ENCODE measurements at regions not wholly inside any gene's neighbourhood (a gene's known extent, or its start where the extent isn't known, plus 50 kb on each side); places are given as distances from the start of the nearest gene placed in this dataset.
A peak's percentile ranks its signal among the peaks of the same experiment; 100 is the strongest.
"Not testable (repeated sequence)": the region's sequence is repeated elsewhere in the genome, so short reads cannot be mapped to it uniquely, and the experiment has no call there.

DNA sequence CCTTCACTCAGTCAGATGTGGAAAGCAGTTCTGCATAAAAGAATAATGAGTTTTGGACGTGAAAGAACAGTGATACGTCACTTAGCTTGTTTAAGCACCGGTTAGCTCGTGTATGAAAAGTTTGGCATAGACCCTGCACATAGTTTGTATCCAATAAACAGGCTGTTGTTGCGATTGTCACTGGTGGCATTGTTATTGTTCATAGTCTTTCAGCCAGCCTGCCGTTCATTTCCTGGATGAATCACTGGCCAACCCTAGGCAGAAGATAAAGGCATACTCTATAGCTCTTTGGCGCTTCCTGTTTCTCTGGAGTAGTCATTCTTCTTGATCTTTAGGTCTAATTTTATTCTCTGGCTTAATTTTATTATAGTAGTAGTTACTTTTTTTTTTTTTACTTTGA is 57.8 kb upstream of the ANKRD30A start:
- no peak for DNase-seq (ENCODE audit: low spot score)

DNA sequence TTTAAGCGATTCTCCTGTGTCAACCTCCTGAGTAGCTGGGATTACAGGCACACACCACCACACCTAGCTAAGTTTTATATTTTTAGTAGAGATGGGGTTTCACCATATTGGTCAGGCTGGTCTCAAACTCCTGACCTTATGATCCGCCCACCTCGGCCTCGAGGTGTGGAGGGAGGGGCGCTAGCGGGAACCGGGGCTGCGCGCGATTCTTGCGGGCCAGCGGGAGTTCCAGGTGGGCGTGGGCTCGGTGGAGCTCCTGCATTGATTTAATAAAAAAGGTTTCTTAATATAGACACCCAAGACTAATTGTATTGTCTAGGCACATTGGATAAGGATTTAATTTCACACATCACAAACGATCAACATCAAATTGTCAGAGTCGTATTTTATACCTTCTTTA is 63.1 kb upstream of the ANKRD30A start:
- DNase-seq (ENCODE audit: low spot score) = not testable (repeated sequence)

DNA sequence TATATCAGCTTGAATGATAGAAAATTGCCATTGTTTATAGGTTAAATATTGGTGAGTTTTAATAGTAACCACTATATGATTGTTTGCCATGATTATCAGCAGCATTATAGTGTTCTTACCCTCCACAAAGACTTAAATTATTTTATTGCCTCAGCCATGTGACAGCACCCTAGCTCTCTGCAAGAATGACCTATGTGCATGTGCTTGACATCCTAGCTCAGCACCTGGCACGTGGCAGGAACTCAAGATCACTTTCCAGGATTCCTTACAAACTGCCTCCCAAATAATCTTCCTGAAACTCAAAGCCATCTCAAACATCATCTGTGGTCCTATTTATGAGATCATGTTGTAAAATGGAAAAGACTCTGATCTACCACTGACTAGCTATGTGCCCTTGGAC is 68.1 kb upstream of the ANKRD30A start:
- DNase-seq (ENCODE audit: low spot score) = no peak

DNA sequence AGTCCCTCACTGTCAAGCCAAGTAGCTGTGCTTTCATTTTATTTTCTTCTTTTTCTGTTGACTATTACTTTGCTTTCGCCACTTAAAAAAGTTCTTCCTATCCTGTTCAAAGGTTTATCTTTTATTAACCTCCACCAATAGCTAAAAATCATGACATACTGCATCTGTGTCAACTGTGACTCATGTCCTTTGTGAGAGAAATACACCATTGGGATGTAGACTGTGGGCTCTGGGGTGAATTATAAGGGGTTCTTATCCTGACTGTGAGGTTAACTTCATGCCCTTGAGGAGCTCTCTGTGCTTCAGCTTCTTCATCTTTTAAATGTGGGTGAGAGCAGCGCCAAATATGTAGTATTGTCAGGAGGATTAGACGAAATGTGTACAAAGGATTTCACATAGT is 71.9 kb upstream of the ANKRD30A start:
- no peak for DNase-seq (ENCODE audit: low spot score)

DNA sequence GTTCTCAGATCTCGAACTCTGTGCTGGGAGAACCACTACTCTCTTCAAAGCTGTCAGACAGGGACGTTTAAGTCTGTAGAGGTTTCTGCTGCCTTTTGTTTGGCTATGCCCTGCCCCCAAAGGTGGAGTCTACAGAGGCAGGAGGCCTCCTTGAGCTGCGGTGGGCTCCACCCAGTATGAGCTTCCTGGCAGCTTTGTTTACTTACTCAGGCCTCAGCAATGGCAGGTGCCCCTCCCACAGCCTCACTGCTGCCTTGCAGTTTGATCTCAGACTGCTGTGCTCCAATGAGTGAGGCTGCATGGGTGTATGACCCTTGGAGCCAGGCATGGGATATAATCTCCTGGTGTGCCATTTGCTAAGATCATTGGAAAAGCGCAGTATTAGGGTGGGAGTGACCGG is 75.4 kb upstream of the ANKRD30A start:
- DNase-seq (ENCODE audit: low spot score) = not testable (repeated sequence)

DNA sequence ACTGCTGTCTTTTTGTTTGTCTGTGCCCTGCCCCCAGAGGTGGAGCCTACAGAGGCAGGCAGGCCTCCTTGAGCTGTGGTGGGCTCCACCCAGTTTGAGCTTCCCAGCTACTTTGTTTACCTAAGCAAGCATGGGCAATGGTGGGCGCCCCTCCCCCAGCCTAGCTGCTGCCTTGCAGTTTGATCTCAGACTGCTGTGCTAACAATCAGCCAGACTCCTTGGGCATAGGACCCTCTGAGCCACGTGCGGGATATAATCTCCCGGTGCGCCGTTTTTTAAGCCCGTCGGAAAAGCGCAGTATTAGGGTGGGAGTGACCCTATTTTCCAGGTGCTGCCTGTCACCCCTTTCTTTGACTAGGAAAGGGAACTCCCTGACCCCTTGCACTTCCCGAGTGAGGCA is 81.1 kb upstream of the ANKRD30A start:
- DNase-seq (ENCODE audit: low spot score) = not testable (repeated sequence)

DNA sequence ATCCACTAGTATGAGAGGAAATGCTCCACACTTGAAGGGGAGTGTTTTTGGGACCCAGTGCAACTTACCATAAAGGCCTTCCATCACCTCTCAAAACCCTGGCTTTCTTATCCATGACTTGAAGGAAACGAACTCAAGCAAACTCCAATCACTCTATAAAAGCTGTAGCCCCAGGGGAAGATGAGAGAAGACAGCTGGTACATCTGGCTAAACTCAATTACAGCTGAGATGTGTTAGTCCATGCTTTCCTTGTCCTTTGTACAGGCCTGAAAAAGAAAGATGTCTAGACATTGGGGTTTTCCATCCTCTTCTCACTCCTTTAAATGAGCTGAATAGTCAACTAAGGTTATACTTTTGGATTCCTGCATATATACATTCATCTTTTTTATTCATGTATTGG is 89.5 kb upstream of the ANKRD30A start:
- DNase-seq (ENCODE audit: low spot score) = no peak

DNA sequence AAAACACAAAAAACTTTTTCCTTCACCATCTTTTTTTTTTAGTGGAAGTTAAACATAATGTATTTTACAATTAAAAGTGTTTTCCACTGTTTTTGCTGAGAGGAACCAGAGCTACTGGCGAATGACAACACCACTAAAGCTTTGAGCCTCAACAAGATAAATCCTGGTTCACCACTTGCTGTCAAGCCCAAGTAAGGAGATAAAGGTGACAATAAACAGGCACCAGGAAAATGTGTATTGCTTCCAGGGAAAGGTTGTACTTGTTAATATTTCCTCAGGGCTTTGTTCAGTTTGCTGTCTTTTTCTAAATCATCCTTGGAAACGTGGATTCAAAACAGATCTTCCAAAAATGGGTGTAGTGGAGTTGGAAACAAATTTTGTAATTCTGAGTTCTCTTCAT is 109.9 kb upstream of the ANKRD30A start:
- DNase-seq (ENCODE audit: low spot score) = no peak

DNA sequence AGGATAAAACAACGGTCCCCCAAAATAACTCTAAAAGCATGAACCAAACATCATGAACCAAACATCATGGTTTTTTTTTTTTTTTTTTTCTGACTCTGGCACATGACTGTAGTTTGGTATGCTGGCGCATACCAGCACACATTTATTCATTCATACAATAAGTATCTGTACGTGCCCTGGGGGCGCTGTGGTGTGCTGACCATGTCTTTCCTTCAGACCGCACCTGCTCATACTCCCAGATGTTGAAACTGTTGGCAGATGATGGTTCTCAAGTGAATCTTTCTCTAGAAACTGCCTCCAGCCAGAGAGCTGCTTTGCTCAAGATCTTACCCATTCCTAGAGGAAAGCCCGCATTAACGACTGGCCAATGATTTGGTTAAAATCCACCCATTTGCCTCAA is 114.7 kb upstream of the ANKRD30A start:
- DNase-seq (ENCODE audit: low spot score) = no peak

DNA sequence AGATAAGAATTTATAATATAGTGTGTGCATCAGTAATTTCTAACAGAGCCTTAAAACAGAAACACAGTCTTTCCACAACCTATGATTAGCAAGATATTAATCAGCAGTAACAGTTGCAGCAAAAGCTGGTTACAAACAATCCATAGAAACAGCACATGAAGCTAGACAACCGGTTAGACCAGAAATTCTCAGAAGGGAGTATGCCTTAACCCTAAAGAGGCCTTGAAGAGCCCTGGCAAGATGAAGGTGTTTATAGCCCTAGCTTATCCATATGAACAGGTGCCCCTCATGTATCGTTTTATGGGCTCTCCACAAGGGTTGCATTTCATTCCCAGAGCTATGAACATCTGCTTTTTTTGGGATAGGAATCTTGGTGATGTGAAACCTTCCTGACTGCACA is 117.1 kb upstream of the ANKRD30A start:
- DNase-seq (ENCODE audit: low spot score) = not testable (repeated sequence)

DNA sequence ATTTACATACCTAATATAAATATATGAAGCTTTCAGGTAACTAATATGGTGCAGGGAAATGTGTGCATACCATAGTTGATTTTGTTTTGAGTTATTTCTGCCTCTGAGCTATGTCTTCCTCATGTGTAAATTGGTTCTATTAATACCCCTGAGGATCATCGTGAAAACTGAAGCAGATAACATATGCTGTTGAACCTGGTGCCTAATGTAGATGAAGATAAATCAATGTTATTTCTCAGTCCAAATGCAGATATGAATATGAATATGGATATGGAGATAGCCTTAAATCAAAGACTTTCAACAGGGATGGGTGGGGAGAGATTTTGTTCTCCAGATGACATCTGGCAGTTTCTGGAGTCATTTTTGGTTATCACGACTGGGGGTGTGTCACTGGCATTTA is 122.3 kb upstream of the ANKRD30A start:
- no peak for DNase-seq (ENCODE audit: low spot score)

DNA sequence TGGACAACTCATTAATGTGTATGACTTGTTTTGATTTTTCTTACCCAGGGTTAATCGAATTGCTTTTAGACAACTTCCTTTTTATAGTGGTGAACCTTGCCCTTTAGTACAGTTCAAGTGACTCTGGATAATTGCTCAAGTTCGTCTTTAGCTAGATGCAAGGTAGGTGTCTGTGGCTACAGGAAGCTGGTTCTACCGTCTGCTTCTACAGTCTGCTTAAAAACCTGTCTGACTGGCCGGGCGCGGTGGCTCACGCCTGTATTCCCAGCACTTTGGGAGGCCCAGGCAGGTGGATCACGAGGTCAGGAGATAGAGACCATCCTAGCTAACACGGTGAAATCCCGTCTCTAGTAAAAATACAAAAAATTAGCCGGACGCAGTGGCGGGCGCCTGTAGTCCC is 129.6 kb upstream of the ANKRD30A start:
- not testable (repeated sequence) for DNase-seq (ENCODE audit: low spot score)

DNA sequence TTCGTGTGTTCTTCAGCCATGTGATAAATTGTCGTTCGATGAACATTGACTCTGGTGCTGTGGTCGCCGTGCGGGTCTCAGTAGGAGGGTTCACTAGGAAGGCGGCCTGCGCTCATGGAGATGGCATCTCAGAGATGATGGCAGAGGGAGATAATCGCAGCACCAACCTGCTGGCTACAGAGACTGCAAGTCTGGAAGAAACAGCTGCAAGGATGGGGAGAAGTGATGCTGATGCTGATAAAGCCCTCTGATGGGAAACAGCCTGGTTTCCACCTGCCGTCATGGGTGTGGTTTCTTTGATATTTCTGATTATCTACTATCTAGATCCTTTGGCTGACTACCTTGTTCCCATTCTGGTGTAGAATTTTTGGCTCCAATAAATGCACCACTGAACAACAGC is 130.5 kb upstream of the ANKRD30A start:
- DNase-seq (ENCODE audit: low spot score) = no peak

DNA sequence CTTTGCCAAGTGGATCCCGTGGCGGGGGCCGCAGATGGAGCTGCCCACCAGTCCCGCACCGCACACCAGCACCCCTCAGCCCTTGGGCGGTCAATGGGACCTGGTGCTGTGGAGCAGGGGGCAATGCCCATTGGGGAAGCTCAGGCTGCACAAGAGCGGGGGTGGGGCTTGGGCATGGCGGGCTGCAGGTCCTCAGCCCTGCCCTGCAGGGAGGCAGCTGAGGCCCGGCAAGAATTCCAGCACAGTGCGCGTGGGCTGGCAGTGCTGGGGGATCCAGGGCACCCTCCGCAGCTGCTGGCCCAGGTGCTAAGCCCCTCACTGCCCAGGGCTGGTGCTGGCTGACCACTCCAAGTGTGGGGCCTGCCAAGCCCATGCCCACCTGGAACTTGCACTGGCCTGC is 136.2 kb upstream of the ANKRD30A start:
- DNase-seq (ENCODE audit: low spot score) = no peak

DNA sequence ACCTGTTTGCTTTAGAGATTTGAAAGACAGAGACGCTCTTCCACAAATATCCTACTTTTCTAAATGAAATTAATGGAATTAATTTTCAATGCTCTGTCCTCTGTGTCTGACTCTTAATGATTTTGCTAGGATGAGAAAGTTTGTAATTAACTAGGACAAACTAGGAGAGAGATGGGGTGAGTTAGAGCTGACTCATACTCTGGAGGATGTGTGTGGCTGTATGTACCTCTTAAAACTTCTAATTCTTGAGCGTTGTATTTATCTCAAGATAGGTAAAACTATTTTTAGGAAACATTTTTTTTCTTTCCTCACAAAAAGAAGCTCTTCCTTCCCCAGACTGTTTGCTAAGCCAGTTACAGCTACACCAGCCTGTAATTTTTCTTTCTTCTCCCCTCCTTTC is 178.8 kb upstream of the ANKRD30A start:
- no peak for DNase-seq (ENCODE audit: low spot score)

DNA sequence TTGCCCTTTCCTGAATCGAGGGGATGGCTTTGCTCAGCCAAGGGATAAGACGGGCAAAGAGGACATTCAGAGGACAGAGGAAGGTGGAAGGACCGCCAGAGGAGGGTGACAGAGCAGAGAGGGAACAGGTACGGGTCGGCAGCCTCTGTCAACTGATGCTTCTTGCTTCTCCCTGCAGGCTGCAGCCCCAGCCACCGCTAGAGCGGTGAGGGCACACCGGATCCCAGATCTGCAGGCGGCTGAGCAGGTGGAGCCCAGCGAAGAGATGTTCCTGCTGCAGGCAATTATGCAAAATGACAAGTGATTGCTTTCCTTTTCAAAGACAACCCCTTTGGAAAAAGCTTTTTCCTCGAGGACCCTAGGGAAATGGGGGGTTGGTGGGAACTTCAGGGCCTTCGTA is 181.9 kb upstream of the ANKRD30A start:
- DNase-seq (ENCODE audit: low spot score) = no peak

DNA sequence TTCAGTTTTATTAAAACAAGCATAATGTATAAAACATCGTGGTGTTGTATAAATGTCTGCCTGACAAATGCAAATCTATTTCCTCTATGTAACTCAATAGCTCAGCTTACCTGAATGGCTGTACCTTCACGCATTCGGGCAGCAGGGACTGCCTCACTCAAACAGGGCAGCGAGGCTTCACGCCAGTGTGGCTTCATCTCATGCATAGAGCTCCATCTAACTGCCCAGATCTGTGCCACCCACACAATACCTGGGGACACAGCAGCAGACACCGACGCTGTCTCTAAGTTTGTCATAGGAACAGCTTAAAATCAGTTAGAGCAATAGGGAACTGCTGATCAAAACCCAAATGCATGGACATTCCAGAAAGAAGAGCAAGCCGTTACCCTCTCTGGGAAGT is 182.8 kb upstream of the ANKRD30A start:
- DNase-seq (ENCODE audit: low spot score) = no peak

DNA sequence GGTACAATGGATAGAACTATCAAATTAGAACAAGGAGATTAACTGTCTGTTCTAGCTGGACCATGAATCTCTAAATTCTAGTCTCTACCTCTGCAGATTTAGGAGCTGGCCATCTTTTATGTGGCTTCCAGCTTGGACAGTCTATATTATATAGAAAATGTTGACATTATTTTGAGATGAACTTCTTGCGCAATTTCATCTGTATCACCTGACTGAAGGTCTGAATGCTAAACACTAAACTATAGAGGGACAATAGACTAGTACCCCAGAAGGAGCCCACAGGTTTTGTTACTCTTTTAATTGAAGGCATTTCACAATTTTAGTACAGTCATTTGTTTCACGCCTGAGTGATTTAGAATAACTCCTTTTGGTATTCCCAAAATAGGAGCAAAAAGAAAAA is 222.4 kb upstream of the ANKRD30A start:
- DNase-seq (ENCODE audit: low spot score) = no peak

DNA sequence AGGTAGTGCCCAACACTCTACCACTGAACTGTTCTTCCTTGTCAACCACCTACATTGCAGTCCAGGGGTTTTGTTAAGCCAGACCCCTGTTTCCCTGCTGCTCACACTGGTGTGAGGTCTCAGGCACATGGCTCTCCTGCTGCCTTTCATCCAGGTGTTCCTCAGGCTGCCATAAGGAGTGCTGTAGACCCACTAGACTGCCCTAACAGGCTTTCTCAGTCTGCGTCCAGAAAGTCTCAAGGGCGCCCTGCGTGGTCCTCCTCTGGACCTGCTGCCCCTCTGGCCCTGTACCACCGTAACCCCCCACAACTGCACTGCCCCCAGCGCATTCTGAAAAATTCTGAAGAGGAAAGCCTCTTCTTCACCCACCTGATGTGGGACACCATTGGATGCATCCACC is 225.7 kb upstream of the ANKRD30A start:
- no peak for DNase-seq (ENCODE audit: low spot score)

DNA sequence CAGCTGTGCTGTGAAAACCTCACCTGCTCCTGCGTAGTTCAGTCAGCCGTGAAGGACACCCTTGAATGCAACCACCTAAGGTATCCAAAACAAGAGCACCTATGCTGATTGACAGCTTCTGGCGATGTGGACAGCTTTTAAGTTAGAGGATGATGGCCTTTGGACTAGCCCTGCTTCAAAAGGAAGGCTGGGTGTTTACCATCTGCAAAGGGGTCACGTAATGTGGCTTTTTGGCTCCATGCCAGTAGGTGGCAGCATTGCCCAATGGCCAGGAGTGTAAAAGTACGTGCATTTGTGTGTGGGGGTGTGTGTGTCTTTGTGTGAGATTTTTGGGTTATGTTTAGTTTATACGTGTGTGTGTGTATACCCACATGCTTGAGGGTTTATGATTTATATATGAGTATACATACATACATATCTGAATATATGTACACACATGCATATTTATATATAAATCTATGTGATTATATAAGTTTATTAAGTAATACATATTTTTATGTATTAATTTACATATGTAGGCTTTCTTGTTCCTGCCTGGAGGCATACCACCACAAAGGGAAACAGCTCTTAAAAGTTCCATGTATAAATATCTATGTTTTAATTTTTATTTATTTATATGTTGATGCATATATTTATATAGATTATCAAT is 236.3 kb upstream of the ANKRD30A start:
- DNase-seq (ENCODE audit: low spot score) = peak; percentile 77

DNA sequence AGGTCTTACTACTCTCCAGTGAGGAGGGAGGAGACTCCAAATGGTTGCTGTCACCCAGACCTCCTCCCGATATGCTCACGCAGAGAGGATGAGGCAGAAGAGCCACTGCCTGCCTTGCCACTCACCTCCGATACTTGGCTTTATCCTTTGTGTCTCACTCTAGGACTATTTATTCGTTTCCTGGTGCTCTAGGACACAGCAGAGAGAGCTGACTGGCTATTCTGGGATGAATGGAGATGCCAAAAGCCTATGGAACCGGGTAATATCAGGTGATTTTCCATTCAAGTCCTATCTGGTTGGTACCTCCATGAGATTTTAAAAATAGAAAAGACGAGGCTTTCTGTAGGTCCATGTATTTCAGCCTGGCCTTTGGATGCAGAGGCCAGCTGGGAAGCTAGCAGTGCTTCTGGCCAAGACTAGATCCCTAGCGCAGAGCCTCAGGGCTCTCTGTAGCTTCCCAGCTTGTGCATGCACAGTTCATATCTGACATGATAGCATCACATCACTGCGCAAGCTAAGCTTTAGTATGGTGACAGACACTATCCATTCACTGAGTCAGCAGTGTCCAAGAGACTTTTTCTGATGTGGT is 239.0 kb upstream of the ANKRD30A start:
- DNase-seq (ENCODE audit: low spot score) = no peak

DNA sequence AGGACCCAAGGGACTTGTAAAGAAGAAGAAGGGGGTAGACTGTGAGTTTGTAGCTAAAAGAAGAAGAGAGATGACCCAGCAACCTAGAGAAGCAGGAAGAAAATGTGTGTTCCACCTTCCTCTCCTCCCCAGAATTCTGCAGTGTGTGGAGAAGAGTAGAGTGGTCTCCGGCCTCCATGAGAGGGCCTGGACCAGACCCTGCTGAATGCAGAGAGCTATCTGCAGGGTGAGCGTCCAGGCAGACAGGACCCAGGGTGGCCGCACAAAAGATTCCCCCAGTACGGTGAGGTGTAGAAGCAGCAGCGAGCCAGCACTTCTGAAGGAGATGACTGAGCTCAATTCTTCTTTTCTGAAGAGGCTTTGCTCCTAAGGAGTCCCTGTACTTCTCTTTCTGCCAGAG is 239.7 kb upstream of the ANKRD30A start:
- DNase-seq (ENCODE audit: low spot score) = no peak

DNA sequence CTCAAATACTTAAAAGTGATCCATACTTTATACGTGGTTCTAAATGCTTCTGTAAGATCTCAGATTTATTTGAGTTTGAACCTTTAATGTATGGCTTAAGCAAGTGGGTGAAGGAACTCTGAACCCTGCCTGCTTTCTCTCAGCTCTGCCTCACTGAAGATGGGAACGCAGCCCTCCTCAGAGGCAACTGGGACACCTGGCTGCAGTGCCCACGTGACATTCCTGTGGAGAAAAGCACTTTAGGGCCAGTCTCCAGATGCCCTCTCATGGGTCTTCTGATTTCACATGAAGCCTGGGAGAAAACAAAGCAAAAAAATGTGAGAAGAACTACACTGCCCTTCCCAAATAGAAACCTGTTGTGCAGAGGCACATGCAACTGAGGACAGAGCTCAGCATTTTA is 242.6 kb upstream of the ANKRD30A start:
- no peak for DNase-seq (ENCODE audit: low spot score)

DNA sequence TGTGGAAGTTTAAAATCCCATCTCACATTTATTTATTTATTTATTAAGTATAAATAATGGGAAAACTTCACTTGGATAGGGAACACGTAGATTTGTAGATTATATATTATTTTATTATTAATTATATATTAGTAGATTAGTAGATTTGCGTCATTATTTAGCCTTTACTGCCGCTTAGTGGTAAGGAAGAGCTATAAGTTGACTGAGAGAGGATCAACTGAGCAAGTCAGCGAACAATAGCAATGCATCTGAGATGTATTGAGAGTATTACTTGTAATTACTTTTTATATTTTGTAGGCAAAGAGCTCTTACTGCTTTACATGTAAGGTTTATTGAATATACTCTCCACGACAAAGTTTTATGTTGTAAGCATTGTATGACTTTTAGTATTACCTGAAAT is 244.5 kb upstream of the ANKRD30A start:
- peak; percentile 41 for DNase-seq (ENCODE audit: low spot score)

All from NAMALWA (cell line).